Astrocyte of the hippocampus (primary cell): ENCODE measurements at regions not wholly inside any gene's neighbourhood (a gene's known extent, or its start where the extent isn't known, plus 50 kb on each side); places are given as distances from the start of the nearest gene placed in this dataset.

ENCODE experiments used
- DNase-seq: peaks from one replicate; pipeline ENCODE4 v3.0.0; 2011; ENCODE audit warnings: low read depth, low spot score

DNA sequence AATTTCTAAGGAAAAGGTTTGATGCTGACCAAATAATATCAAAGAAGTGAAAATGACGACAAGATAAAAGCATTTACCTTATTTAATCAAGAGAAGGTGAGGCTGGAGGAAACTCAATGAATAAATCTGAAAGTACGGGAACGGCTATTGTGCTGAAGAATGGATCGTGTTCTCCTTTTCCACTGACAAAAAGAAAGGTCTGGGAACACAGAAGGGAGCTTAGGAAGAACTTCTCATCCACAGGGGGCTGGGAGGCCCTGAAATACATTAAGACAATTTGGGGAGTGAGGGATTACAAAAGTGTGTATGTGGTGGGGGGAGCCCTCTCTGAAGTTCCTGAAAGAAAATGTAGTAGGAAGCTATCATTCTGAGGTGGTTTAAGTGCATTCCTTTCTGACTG is 582.3 kb downstream of the SLC4A3 start:
- DNase-seq = no peak

DNA sequence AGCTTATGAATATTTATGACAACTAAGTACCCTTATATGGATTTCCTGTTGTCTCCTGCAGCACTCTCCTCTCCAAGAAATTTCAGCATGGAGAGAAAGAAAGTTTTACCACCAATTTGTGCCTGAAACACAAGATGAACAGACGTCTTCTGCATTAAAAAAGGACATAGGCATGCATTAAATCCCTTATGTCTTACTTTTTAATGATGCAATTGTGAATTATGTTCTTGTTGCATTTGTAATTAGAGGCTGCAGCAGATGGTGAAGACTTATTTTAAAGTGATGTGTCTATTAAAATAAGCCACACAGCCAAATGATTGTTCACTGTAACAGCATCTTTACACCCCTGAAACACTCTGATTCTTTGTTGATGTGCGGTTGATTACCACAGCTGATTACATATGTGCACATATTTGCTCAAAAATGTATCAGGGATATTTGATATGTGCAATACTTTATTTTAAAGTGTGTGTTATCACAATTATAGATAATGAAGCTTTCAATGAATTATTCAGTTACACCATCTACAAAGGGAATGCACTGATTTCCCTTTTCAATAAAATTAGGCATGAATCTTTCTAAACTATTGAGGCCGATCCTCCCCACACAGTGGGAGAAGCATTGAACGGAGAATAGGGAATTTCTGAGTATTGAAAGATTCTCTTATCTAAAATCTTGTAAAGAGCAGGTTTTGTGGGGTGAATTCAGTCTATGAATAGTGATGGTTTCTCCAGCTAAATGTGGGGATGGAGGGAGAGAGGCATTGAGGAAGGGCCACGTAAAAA is 585.1 kb downstream of the SLC4A3 start:
- no peak for DNase-seq

DNA sequence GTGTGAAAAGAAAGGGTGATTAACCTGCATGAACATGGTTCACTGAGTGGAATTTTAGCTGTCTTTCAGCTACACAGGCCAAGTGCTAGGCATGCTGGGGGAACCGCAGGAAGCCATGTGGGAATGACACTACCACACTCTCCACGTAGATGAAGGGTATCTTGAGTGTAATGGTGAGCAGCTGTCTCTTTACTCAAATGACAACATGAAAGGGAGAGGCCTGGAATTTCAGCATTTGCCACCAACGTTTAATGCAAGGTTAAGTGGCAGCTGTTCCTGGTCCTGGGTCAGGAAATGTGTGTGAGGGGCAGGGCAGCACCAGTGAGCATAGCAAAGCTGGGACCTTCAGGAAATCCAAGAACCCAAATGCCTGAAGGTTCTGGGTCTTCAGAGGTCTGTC is 588.4 kb downstream of the SLC4A3 start:
- no peak for DNase-seq

- no peak for DNase-seq
Measured at GRCh38 chr2:220219371-220219770, 591.9 kb downstream of the SLC4A3 start.

DNA sequence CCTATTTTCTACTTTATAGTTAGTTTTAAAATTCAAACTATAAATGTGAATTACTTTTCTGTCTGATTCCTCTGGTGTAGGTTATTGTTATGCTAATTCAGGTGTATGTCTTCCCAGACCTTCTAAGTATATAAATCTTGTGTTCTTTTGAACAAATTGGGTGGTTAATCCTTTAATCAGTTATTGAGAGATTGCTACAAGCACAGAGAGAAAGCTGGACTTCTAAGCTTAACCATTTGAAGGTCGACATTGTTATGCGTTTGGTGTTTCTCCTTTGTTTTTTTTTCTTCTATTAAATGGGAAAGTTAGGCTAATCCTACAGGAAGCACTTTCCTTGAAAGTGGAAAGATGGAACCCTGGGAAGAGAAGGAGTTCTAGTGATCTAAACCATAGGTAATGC is 592.6 kb downstream of the SLC4A3 start:
- DNase-seq = no peak

DNA sequence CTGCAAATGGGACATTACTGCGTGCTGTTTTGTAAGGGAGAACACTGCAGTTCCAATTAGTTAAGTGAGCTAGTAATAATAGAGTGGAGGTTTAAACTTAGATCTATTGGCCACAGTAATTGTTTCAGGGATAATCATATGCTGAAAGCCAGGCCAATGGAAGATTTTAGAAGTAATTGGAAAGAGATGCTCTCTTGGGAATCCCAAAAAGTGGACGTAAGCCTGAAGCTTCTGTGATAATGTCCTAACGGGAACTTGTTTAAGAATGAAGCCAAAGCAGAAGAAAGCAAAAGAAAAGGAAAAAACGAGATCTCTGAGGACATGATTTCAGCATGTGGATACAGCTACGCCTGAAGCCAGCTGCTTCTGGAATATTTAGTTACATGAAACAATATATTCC is 594.6 kb downstream of the SLC4A3 start:
- no peak for DNase-seq

- DNase-seq = peak; percentile 66
Measured at GRCh38 chr2:220224691-220225543, 597.5 kb downstream of the SLC4A3 start.

- DNase-seq = peak; percentile 12
Measured at GRCh38 chr2:220226076-220226475, 598.6 kb downstream of the SLC4A3 start.

DNA sequence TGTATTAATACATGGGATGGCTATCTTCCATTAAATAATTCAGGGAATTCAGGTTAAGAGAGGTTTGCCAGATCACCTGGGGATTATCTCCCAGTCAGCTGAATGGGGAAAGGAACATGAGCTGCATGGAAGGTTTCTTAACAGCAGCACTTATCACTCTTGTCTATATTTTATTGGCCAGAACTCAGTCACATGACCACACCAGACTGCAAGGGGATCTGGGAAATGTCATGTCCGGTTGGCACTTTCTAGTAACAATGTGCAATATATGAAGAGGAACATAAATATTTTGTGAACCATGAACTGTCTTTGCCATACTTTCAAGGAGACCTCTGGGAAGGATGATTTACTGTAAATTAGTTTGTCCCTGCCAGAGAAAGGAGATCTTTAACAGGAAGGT is 599.1 kb downstream of the SLC4A3 start:
- DNase-seq = no peak

DNA sequence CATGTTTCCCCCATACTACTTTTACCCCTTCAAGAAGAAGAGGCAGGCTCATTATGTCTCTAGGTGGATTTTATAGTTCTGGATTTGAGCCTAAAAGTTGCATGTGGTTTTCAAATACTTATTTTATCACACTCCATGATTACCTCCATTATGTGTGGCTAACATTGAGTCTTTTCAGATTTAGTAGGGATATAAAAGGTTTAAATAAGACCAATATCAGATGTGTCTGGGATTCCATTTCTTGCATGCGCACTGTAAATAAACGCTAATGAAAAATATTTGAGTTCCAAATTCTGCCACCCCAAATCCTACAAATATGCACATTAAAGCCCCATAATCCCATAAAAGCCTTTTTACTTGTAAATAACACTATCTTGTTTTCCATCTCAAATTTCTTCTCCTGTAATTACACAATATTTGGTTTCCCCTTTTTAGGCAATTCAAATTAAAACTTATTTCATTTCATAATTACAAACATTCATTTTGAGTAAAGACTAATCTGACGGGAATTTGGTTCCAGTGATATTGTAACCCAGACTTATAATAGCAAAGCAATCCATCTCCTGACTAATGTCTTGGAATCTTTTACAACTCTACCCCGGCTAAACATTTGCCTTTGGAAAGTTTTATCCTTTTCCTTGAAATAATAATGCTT is 600.0 kb downstream of the SLC4A3 start:
- peak; percentile 40 for DNase-seq

- DNase-seq = peak; percentile 96
Measured at GRCh38 chr2:220228310-220229006, 601.0 kb downstream of the SLC4A3 start.

GRCh38 chr2:220240641-220241040 is 613.2 kb downstream of the SLC4A3 start:
- DNase-seq = peak; percentile 17

- DNase-seq = peak; percentile 11
Measured at GRCh38 chr2:220241423-220241822, 614.0 kb downstream of the SLC4A3 start.

DNA sequence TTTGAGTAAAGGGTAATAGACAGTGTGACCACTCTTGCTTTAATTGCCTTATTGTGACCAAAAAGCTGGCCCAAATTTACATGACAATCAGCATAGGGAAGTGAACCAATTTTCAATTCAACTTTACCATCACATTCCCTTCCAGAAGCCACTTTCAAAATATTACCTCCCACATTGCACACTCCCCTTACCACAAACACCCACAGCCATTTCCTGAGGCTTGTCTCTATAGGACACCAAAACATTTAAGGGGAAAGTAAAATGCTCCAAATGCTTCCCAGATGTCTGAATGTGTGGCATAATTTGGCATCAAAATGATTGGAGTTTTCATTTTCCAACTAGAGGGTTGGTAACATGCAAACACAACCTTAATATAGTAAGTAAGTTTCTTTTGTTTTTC is 616.1 kb downstream of the SLC4A3 start:
- DNase-seq = peak; percentile 52

DNA sequence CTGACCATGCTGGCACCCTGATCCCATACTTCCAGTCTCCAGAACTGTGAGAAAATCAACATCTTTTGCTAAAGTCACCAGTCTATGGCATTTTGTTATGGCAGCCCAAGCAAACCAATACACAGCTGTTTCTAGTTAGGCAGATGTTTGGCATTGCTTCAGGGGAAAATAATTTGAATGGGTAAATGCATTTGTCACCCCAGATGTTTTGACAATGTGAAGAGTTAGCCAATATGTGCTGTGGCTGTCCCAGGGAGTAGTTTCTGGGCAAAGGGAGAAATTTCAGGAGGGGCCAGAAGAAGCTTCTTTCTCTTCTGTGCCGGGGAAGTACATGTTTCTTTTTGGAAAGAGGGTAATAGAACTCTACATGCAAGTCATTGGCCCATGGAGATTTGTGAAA is 619.0 kb downstream of the SLC4A3 start:
- DNase-seq = no peak

DNA sequence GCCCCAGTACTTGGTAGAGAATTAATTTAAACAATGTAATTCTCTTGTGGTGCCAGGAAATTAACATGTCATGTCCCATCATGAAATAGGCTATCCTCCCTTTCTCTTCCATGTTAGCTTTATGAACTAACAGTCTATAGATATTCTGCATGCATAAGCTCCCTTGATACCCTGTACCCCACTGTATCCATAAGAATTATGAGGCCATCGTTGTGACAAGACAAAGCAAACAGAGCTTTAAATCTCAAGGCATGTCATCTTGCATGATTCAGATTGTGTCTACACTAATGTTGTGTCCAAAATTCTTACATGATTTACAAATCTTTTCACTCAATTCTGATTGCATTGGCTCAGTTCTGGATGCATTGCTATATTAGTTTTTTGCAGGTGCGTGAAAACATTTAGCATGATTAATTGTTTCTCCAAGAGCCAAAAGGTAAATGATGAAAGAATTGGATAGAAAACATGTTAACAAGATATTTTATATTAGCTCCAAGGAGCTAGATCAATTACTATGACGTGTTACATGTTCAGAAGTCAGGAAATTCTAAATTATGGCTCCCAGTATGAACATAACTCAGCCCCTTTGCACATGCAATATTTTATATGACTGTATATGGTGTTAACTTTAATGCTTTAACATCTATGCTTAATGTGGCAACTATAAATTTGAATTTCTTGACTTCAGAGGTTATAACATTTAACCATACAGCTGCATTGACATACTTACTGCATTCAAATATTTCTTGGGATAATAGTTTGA is 620.3 kb downstream of the SLC4A3 start:
- DNase-seq = no peak

DNA sequence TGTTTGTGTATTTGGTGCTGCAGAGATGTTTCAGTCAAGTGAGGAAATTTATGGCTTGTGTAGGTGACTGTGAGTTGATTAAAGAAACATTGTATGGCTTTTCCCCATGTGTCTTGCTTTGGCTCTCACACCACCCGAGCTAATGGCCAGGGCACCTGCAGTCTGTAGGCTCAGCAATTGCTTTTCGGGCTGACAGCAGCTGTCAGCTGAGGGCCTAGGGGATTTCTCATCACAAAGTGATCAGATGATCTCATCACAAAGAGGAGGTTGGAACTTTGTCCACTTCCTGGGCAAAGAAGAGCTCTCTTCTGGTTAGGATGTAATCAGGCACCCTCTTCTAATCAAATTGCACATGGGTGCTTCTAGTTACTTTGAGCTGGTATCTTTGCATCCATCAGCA is 632.2 kb downstream of the SLC4A3 start:
- DNase-seq = no peak

DNA sequence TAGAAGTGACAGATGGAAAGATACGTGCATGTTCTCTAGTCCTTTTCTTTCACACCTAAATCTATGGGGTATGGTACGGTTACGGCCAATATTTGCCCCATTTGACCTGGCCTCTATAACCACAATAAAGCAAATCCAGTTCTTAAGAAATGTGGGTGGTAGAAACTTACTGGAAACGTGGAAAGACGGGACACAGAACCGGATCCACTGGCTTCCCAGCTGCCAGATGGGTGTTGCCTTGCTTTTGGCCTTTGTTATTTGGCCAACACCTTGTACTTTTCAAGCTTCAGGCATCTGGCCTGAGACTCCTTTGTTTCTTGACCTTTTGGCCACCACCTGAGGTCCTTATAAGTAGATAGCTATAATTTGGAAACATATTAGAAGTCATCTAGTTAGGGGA is 635.9 kb downstream of the SLC4A3 start:
- DNase-seq = no peak

GRCh38 chr2:220269367-220269766 is 641.9 kb downstream of the SLC4A3 start:
- DNase-seq = no peak

- DNase-seq = no peak
Measured at GRCh38 chr2:220270481-220271070, 643.1 kb downstream of the SLC4A3 start.

- DNase-seq = no peak
Measured at GRCh38 chr2:220272656-220273055, 645.2 kb downstream of the SLC4A3 start.
